Heart left ventricle (tissue), 13 donors: ENCODE measurements at regions not wholly inside any gene's neighbourhood (a gene's known extent, or its start where the extent isn't known, plus 50 kb on each side); places are given as distances from the start of the nearest gene placed in this dataset.

ENCODE experiments used
- POLR2A ChIP-seq, 2 donors: fragments of 450-650 bp; IDR thresholded peaks; one replicate each; pipeline ENCODE4 v1.6.1; 2017; ENCODE audit warnings: antibody characterized with exemption in 2 of 2, mild to moderate bottlenecking in 2 of 2, moderate library complexity in 2 of 2
- TF ChIP-seq, protein P1 (sequence below), 12 donors: fragments of 200-600 bp; sonication (generic) in 4 of 12; IDR thresholded peaks; one replicate each; pipeline versions ENCODE4 v1.5.0 to v1.8.0; 2018 to 2022; ENCODE audit warnings: antibody characterized with exemption in 12 of 12, mild to moderate bottlenecking in 5 of 12
- donor health status: ischemic (EF 13 %, LVEDD 7.1; RV severe dilation, severe dysfunction).
- donor health status: DM: no; HTN: yes; CAD: no.
- donor health status: DM: no; HTN: no; CAD: no.
- donor health status: ischemic (EF 25% LVEDD 6.9; RV normal size, moderate dysfunction).
- donor health status: ischemic (EF 25% LVEDD 5.7; RV mildly dilated, moderate dysfunction).
- donor health status: ischemic (EF 35%, LVEDD 5.7; RV mildly dilated, moderate dysfunction).
- donor health status: nonischemic (EF 11% LVEDD 7.7; RV severe dilation, severe dysfunction).
- donor health status: DM: yes; HTN: yes; CAD: no.
- donor health status: PGD.
- donor health status: ischemic (EF 29% LVEDD 5.4; RV normal size, mild dysfunction).
- donor health status: nonischemic (EF 23%, LVEDD 6.1; RV moderate dilation, normal function).

DNA sequence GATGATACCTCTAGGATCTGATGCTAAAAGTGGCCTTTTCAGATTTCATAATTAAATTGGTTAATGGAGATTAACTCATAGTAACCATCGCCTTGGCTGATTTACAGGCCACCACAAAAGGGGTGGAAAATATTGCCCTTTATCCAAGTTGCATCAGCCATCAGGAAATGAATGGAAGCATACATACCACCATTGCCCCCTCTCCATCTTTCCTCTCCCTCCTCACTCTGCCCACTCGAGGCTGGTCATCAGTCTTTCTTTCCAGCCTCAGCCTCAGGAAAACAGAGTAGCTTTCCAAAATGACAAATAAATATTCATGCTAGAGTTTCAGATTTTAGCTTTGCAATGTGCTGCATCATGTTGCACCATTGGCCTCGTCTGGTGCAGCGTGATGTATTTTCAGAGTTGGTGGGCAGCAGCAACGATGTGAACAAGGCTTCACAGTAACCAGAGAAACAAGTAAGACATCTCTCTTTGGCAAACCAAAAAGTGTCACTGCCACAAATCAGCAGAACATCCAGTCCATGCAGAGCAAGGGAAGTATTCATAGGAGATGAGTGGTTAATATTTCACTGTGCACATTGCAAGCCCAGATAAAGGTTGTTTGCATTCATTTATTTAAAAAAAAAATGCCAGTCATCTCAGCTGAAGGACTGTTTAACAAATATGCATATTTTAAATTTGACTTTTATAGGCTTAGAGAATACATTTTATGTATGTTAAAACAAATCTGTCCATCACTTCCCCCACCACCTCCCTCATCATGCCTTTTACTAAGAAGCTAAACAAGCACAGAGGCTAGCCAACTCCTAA lies 136.7 kb upstream of the FAT3 start:
- TF ChIP-seq, protein P1, sequence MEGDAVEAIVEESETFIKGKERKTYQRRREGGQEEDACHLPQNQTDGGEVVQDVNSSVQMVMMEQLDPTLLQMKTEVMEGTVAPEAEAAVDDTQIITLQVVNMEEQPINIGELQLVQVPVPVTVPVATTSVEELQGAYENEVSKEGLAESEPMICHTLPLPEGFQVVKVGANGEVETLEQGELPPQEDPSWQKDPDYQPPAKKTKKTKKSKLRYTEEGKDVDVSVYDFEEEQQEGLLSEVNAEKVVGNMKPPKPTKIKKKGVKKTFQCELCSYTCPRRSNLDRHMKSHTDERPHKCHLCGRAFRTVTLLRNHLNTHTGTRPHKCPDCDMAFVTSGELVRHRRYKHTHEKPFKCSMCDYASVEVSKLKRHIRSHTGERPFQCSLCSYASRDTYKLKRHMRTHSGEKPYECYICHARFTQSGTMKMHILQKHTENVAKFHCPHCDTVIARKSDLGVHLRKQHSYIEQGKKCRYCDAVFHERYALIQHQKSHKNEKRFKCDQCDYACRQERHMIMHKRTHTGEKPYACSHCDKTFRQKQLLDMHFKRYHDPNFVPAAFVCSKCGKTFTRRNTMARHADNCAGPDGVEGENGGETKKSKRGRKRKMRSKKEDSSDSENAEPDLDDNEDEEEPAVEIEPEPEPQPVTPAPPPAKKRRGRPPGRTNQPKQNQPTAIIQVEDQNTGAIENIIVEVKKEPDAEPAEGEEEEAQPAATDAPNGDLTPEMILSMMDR (IDR thresholded peaks at IDR 0.05): no peak
- TF ChIP-seq POLR2A (IDR thresholded peaks at IDR 0.05): no peak
